NB4 (cell line): ENCODE measurements at regions not wholly inside any gene's neighbourhood (a gene's known extent, or its start where the extent isn't known, plus 50 kb on each side); places are given as distances from the start of the nearest gene placed in this dataset.

Experiments used
- CTCF ChIP-seq: IDR thresholded peaks from one replicate; pipeline ENCODE4 v1.5.1; 2012; ENCODE audit warnings: low read depth, low read length
- MAX ChIP-seq: IDR thresholded peaks from 2 replicates; pipeline ENCODE4 v1.6.1; 2011; ENCODE audit warnings: low read depth, low read length
- MYC ChIP-seq: IDR thresholded peaks from 2 replicates; pipeline ENCODE4 v1.6.1; 2011; ENCODE audit warnings: low read depth, low read length
- POLR2A ChIP-seq: IDR thresholded peaks from 2 replicates; pipeline ENCODE4 v1.6.1; 2011; ENCODE audit warnings: mild to moderate bottlenecking; ENCODE audit not compliant: insufficient read length; ENCODE audit errors: extremely low read depth

- no peak for TF ChIP-seq CTCF
- no peak for TF ChIP-seq POLR2A
- TF ChIP-seq MYC: no peak
- no peak for TF ChIP-seq MAX
Measured at GRCh38 chr1:190022709-190023108, 455.0 kb downstream of the BRINP3 start.
